ENCODE measurements at regions not wholly inside any gene's neighbourhood (a gene's known extent, or its start where the extent isn't known, plus 50 kb on each side); places are given as distances from the start of the nearest gene placed in this dataset.

DNA sequence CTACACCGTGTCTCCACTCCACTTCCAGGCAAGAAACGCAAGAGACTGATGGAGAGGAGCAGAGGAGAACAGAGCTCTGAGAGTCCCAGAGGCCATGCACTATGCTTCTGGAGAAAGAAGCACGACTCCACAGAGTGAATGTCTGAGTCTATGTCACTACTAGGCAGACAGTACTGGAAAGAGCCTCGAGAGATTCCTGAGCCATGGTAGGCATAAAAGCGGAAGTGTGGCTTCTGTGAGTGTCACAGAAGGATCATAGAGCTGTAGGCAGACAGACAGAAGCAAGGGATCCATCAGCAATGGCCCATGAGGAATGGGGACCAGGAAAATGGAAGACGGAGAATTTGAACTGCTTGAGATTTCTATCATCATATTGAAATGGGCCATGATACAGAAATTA is 542.6 kb downstream of the ZEB2 start:
- H3K9ac ChIP-seq (ENCODE audit: low read depth in 1 of 2, low read length in 2 of 2) = no peak overlapping the region
- 93% methylated on average over 6 of the region's 6 CpGs for WGBS
- no peak for DNase-seq (ENCODE audit: low spot score)
- no peak overlapping the region for H3K4me3 ChIP-seq (ENCODE audit: low read depth in 1 of 3, low read length in 3 of 3)
- no peak for TF ChIP-seq YY1 (IDR thresholded peaks at IDR 0.05)
- TF ChIP-seq, protein P1, sequence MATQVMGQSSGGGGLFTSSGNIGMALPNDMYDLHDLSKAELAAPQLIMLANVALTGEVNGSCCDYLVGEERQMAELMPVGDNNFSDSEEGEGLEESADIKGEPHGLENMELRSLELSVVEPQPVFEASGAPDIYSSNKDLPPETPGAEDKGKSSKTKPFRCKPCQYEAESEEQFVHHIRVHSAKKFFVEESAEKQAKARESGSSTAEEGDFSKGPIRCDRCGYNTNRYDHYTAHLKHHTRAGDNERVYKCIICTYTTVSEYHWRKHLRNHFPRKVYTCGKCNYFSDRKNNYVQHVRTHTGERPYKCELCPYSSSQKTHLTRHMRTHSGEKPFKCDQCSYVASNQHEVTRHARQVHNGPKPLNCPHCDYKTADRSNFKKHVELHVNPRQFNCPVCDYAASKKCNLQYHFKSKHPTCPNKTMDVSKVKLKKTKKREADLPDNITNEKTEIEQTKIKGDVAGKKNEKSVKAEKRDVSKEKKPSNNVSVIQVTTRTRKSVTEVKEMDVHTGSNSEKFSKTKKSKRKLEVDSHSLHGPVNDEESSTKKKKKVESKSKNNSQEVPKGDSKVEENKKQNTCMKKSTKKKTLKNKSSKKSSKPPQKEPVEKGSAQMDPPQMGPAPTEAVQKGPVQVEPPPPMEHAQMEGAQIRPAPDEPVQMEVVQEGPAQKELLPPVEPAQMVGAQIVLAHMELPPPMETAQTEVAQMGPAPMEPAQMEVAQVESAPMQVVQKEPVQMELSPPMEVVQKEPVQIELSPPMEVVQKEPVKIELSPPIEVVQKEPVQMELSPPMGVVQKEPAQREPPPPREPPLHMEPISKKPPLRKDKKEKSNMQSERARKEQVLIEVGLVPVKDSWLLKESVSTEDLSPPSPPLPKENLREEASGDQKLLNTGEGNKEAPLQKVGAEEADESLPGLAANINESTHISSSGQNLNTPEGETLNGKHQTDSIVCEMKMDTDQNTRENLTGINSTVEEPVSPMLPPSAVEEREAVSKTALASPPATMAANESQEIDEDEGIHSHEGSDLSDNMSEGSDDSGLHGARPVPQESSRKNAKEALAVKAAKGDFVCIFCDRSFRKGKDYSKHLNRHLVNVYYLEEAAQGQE (IDR thresholded peaks at IDR 0.05) = no peak
- no peak for TF ChIP-seq RAD21 (IDR thresholded peaks at IDR 0.05)
- TF ChIP-seq SP1 (IDR thresholded peaks at IDR 0.05) = no peak
- TF ChIP-seq, protein P2, sequence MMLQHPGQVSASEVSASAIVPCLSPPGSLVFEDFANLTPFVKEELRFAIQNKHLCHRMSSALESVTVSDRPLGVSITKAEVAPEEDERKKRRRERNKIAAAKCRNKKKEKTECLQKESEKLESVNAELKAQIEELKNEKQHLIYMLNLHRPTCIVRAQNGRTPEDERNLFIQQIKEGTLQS (IDR thresholded peaks at IDR 0.05) = no peak
- TF ChIP-seq GABPA (IDR thresholded peaks at IDR 0.05 in 1 of 2, conservative IDR thresholded peaks at IDR 0.05 in 1 of 2) = no peak
- H3K4me1 ChIP-seq (ENCODE audit: control insufficient read depth in 4 of 4, insufficient read depth in 4 of 4, low read length in 3 of 4) = no peaks in the 10 kb centered on the region
- H3K36me3 ChIP-seq (ENCODE audit: control insufficient read depth in 4 of 4, insufficient read depth in 3 of 4, low read depth in 1 of 4, low read length in 3 of 4) = no peaks in the 10 kb centered on the region
- no peaks in the 10 kb centered on the region for H3K9me3 ChIP-seq (ENCODE audit: control insufficient read depth in 4 of 4, low read length in 3 of 4)
- no peak overlapping the region for H3K27ac ChIP-seq (ENCODE audit: low read depth in 1 of 2, low read length in 2 of 2)
- H3K27me3 ChIP-seq (ENCODE audit: control insufficient read depth in 4 of 4, insufficient read depth in 4 of 4, low read length in 3 of 4) = no peaks in the 10 kb centered on the region

DNA sequence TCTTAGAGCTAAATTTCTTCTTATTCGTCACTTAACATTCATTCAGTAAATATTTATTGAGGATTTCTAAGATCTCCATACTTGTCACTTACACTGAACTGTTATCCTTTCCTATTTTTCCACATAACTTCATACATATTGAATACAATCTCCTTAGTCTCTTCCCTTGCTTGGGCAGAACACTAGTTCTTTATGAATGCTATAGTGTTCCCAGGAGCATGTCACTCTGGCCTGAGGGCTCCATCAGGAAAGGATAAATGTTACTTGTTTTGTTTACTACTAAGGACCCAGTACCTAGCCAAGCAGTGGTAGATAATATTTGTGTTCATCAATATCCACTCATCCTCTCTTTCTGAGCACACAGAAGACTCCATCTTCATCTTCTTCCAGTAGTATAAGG is 544.7 kb downstream of the ZEB2 start:
- H3K9me3 ChIP-seq (ENCODE audit: control insufficient read depth in 4 of 4, low read length in 3 of 4) = no peaks in the 10 kb centered on the region

More for the DNA sequence above, 544.7 kb downstream of the ZEB2 start:
- no peak overlapping the region for H3K27ac ChIP-seq (ENCODE audit: low read depth in 1 of 2, low read length in 2 of 2)
- no peaks in the 10 kb centered on the region for H3K27me3 ChIP-seq (ENCODE audit: control insufficient read depth in 4 of 4, insufficient read depth in 4 of 4, low read length in 3 of 4)
- H3K36me3 ChIP-seq (ENCODE audit: control insufficient read depth in 4 of 4, insufficient read depth in 3 of 4, low read depth in 1 of 4, low read length in 3 of 4) = no peaks in the 10 kb centered on the region
- WGBS = 91% methylated on average over 1 of the region's 1 CpG
- no peak overlapping the region for H3K4me3 ChIP-seq (ENCODE audit: low read depth in 1 of 3, low read length in 3 of 3)
- no peaks in the 10 kb centered on the region for H3K4me1 ChIP-seq (ENCODE audit: control insufficient read depth in 4 of 4, insufficient read depth in 4 of 4, low read length in 3 of 4)
- no peak overlapping the region for H3K9ac ChIP-seq (ENCODE audit: low read depth in 1 of 2, low read length in 2 of 2)
- TF ChIP-seq NR2F2 (IDR thresholded peaks at IDR 0.05) (no peak), FOXA1 (IDR thresholded peaks at IDR 0.05) (no peak), JUND (IDR thresholded peaks at IDR 0.05) (no peak), TAF1 (conservative IDR thresholded peaks at IDR 0.05) (no peak), GABPA (IDR thresholded peaks at IDR 0.05 in 1 of 2, conservative IDR thresholded peaks at IDR 0.05 in 1 of 2) (no peak), FOXA2 (IDR thresholded peaks at IDR 0.05) (no peak), SP1 (IDR thresholded peaks at IDR 0.05) (no peak), YY1 (IDR thresholded peaks at IDR 0.05) (no peak), EGR1 (IDR thresholded peaks at IDR 0.05; ENCODE audit: low read depth in 2 of 2) (no peak), HNF4A (conservative IDR thresholded peaks at IDR 0.05) (no peak), RAD21 (IDR thresholded peaks at IDR 0.05) (no peak), RXRA (IDR thresholded peaks at IDR 0.05) (no peak)
- TF ChIP-seq, protein P1 (IDR thresholded peaks at IDR 0.05) = no peak
- TF ChIP-seq, protein P3, sequence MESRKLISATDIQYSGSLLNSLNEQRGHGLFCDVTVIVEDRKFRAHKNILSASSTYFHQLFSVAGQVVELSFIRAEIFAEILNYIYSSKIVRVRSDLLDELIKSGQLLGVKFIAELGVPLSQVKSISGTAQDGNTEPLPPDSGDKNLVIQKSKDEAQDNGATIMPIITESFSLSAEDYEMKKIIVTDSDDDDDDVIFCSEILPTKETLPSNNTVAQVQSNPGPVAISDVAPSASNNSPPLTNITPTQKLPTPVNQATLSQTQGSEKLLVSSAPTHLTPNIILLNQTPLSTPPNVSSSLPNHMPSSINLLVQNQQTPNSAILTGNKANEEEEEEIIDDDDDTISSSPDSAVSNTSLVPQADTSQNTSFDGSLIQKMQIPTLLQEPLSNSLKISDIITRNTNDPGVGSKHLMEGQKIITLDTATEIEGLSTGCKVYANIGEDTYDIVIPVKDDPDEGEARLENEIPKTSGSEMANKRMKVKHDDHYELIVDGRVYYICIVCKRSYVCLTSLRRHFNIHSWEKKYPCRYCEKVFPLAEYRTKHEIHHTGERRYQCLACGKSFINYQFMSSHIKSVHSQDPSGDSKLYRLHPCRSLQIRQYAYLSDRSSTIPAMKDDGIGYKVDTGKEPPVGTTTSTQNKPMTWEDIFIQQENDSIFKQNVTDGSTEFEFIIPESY (IDR thresholded peaks at IDR 0.05) = no peak
- TF ChIP-seq, protein P2 (IDR thresholded peaks at IDR 0.05) = no peak
- TF ChIP-seq, protein P4, sequence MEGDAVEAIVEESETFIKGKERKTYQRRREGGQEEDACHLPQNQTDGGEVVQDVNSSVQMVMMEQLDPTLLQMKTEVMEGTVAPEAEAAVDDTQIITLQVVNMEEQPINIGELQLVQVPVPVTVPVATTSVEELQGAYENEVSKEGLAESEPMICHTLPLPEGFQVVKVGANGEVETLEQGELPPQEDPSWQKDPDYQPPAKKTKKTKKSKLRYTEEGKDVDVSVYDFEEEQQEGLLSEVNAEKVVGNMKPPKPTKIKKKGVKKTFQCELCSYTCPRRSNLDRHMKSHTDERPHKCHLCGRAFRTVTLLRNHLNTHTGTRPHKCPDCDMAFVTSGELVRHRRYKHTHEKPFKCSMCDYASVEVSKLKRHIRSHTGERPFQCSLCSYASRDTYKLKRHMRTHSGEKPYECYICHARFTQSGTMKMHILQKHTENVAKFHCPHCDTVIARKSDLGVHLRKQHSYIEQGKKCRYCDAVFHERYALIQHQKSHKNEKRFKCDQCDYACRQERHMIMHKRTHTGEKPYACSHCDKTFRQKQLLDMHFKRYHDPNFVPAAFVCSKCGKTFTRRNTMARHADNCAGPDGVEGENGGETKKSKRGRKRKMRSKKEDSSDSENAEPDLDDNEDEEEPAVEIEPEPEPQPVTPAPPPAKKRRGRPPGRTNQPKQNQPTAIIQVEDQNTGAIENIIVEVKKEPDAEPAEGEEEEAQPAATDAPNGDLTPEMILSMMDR (IDR thresholded peaks at IDR 0.05; ENCODE audit: low read depth, low read length, missing input control) = no peak
- TF ChIP-seq, protein P5, sequence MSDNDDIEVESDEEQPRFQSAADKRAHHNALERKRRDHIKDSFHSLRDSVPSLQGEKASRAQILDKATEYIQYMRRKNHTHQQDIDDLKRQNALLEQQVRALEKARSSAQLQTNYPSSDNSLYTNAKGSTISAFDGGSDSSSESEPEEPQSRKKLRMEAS (IDR thresholded peaks at IDR 0.05) = no peak
- no peak for DNase-seq (ENCODE audit: low spot score)
